ENCODE measurements at regions not wholly inside any gene's neighbourhood (a gene's known extent, or its start where the extent isn't known, plus 50 kb on each side); places are given as distances from the start of the nearest gene placed in this dataset.

DNA sequence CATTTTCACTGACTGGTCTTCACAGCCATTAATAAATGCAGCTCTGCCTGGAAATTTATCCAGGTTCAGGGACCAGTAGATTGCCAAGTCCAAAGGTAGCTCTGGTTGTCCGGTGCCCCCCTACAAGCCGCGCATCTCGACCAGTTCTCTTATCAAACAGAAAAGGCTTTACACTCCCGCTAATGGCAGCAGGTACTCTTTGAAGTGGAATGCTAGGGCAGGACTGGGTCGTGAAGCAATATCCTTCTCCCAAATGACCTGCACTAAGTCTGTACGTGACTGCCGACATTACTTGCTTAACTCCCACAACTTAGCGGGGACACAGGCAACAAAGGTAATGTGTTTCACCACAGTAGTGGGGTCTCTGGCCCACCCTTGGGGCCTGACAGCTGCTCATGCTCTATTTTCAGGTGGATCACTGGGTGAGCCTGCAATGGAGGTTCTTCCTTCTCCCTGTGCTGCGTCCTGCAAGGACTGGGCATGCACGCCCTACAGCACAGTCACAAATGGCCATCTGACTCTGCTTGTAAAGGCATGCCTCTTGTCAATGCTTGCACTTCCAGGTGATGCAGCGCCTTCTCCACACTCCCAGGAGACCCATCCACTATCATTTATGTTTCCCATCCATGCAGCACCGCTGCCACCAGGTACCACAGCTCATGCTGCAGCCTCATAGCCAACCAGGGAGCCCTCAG lies 96.1 kb upstream of the CTSC start:
- TF ChIP-seq POLR2A (IDR thresholded peaks at IDR 0.05; ENCODE audit: low read length) (no peak), GATA1 (IDR thresholded peaks at IDR 0.05; ENCODE audit: low read depth, low read length) (no peak)

Data from erythroblast (primary cell).